Naive B cell (primary cell): ENCODE measurements at regions not wholly inside any gene's neighbourhood (a gene's known extent, or its start where the extent isn't known, plus 50 kb on each side); places are given as distances from the start of the nearest gene placed in this dataset.

Experiments
- ATAC-seq, 2 donors: fragments of 150-1000 bp; cut with Tn5 transposase; 2 replicates each; pipeline ENCODE4 v1.10.0; 2021; ENCODE audit warnings: low read depth in 2 of 2, mild to moderate bottlenecking in 2 of 2, moderate library complexity in 2 of 2
- DNase-seq: peaks from one replicate; pipeline ENCODE4 v3.0.0; 2022
- H3K27ac Mint-ChIP-seq, 6 donors: one replicate each; pipeline ENCODE4 v1.8.0; 2020 to 2022; ENCODE audit warnings: mild to moderate bottlenecking in 6 of 6, mixed read lengths in 6 of 6, moderate library complexity in 5 of 6, inconsistent platforms in 2 of 6
- H3K27me3 Mint-ChIP-seq, 3 donors: one replicate each; pipeline ENCODE4 v1.8.0; 2021 to 2022; ENCODE audit warnings: mixed read lengths in 3 of 3, mild to moderate bottlenecking in 1 of 3
- H3K36me3 Mint-ChIP-seq, 2 donors: one replicate each; pipeline ENCODE4 v1.8.0; 2020 to 2022; ENCODE audit warnings: mixed read lengths in 2 of 2, inconsistent platforms in 1 of 2, mild to moderate bottlenecking in 1 of 2
- H3K4me1 Mint-ChIP-seq, 3 donors: one replicate each; pipeline ENCODE4 v1.8.0; 2020 to 2022; ENCODE audit warnings: mixed read lengths in 3 of 3, inconsistent platforms in 1 of 3, mild to moderate bottlenecking in 1 of 3, moderate library complexity in 1 of 3
- H3K4me3 Mint-ChIP-seq, 8 donors: one replicate each; pipeline ENCODE4 v1.8.0; 2020 to 2022; ENCODE audit warnings: mild to moderate bottlenecking in 8 of 8, mixed read lengths in 8 of 8, moderate library complexity in 8 of 8, inconsistent platforms in 2 of 8
- H3K9me3 Mint-ChIP-seq, 7 donors: one replicate each; pipeline ENCODE4 v1.8.0; 2020 to 2022; ENCODE audit warnings: mixed read lengths in 7 of 7, mild to moderate bottlenecking in 5 of 7, inconsistent platforms in 2 of 7, moderate library complexity in 1 of 7

DNA sequence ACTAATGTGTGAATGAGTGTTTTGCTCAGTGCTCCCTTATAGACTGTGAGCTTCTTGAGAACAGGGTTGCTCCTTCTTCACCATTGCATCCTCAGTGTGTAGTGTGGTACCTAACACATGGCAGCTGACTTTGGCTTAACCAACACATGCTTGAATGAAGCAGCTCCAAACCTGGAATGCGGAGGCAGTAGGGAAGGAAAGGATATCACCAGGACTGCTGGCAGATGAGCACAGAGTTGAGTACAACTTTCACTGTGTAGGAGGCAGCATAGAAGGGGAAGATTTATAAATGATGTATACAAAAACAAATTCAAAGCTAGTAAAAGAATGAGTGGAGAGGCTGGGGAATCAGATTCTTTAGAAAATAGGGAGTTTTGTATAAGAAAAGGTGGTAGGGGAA lies 174.3 kb downstream of the SLIT2 start:
- H3K27me3 Mint-ChIP-seq: peaks cover 0 to 27% (median 18%) of the 10 kb centered on the region in 3 donors
- no peaks in the 10 kb centered on the region for H3K9me3 Mint-ChIP-seq
- ATAC-seq (no peak), DNase-seq (no peak)
- H3K36me3 Mint-ChIP-seq: no peaks in the 10 kb centered on the region
- H3K27ac Mint-ChIP-seq: no peak overlapping the region
- no peak overlapping the region for H3K4me3 Mint-ChIP-seq
- no peaks in the 10 kb centered on the region for H3K4me1 Mint-ChIP-seq

DNA sequence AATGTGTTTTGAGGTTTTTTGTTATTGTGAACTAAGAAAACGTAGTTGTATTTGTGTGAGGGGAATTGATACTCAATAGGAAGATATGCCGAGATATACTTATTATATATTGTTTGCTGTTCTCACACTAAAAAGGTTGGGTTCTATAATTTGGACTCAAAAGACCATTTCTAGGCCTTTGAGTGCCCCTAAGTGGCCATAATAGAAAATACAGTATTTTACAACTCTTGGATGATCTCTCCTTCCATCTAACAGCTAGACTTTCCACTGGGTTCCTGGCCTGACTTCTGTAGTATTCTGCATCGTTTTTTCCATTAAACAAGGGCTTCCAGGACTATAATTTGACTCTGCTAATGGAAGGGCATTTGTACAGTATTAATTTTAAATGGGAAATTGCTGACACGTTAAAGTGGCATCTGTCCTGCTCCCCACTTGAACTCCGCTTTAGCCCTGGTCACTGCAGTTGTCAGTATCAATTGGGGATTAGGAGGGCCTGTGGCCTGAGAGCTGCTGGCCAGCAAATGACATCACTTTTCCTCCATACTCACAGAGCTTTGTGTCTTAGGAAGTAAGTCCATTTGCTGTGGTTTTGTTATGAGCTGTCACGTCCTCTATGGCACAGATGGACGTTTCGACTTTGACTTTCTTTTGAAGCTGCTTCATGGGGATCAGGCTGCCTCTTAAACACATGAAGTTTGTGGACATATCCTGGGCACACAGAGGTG lies 176.9 kb downstream of the SLIT2 start:
- Mint-ChIP-seq H3K9me3 (peaks cover 0 to 2% (median 0%) of the 10 kb centered on the region in 7 donors), H3K4me1 (no peaks in the 10 kb centered on the region), H3K27me3 (peaks cover 0 to 25% (median 20%) of the 10 kb centered on the region in 3 donors), H3K36me3 (no peaks in the 10 kb centered on the region), H3K27ac (no peak overlapping the region), H3K4me3 (no peak overlapping the region)
- ATAC-seq (no peak), DNase-seq (no peak)

DNA sequence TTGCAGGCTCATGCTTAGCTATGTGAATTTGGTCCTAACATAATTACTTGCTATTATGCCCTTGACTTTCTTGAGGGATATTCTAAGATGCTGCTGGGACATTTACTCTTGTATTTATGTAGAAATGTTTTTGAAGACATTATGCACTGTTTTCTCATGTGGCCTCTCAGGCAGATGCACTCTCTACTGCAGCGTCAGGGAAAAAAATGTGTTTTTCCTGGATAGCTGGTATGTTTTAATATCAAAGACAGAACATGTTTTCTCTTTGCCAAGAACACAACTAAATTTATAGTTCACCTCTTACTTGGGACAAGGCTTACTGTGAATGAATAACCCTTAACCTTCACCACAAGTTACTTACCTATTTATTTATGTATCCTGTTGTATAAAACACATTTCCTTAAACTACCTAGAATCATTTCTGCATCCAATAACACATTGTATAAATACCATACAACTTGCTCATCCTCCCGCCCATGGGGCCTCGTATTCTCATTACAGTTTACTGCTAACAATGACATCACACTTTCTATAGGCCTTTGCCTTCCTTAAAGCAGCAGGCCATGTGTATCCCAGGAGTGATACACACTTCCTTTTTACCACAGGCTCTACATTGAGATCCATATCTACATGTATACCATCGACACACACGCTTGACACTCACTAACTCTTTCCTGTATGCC lies 178.7 kb downstream of the SLIT2 start:
- DNase-seq: no peak
- no peak overlapping the region for H3K4me3 Mint-ChIP-seq
- peaks cover 0 to 4% (median 0%) of the 10 kb centered on the region in 7 donors for H3K9me3 Mint-ChIP-seq
- H3K27me3 Mint-ChIP-seq: peaks cover 0 to 33% (median 20%) of the 10 kb centered on the region in 3 donors
- no peak for ATAC-seq
- no peak overlapping the region for H3K27ac Mint-ChIP-seq
- H3K36me3 Mint-ChIP-seq: no peaks in the 10 kb centered on the region
- no peaks in the 10 kb centered on the region for H3K4me1 Mint-ChIP-seq

DNA sequence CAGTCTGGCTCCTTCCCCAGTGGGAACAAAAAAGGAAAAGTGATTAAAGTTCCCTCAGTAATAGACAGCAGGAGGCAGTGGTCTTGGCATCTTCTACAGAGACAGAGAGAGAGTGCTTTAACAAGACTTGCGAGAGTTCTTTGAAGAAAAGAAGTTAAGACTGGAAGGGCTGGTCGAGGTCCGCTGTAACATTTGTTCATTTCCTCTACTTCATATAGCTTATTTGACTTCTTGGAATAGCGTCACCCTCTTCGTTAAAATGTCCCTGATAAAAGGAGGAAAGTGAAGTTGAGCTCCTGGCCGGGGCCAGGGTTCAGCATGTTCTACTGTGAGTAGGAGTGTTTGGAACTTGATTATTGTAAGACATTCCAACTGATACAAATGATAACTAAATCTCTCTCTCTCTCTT lies 179.8 kb downstream of the SLIT2 start:
- H3K9me3 Mint-ChIP-seq: peaks cover 0 to 4% (median 0%) of the 10 kb centered on the region in 7 donors
- ATAC-seq: no peak
- DNase-seq: no peak
- peaks cover 0 to 24% (median 12%) of the 10 kb centered on the region in 3 donors for H3K27me3 Mint-ChIP-seq
- peak overlapping the region in 1 of 6 donors; percentile 44 for H3K27ac Mint-ChIP-seq
- no peaks in the 10 kb centered on the region for H3K4me1 Mint-ChIP-seq
- no peaks in the 10 kb centered on the region for H3K36me3 Mint-ChIP-seq
- H3K4me3 Mint-ChIP-seq: no peak overlapping the region

DNA sequence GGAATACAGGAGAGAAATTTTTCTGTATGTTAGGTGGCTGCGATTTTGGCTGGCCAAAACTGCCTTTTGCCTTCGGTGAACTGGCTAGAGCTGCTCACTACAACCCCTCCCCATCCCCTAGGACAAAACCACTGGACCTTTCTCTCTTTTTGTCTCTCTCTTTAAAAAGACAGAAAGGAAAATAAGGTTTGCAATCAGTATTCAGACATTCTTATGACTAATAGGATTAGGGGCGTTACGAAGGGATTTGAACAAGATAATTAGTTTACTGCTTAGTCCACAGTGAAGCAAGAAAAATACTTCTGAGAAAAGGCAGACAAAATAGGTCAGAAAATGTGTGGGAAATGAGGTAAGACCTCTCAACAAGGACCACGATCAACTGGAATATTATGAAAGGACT lies 180.4 kb downstream of the SLIT2 start:
- DNase-seq (no peak), ATAC-seq (no peak)
- Mint-ChIP-seq H3K4me1 (no peaks in the 10 kb centered on the region), H3K27me3 (peaks cover 0 to 23% (median 12%) of the 10 kb centered on the region in 3 donors), H3K27ac (no peak overlapping the region), H3K9me3 (peaks cover 0 to 4% (median 0%) of the 10 kb centered on the region in 7 donors), H3K36me3 (no peaks in the 10 kb centered on the region), H3K4me3 (no peak overlapping the region)

DNA sequence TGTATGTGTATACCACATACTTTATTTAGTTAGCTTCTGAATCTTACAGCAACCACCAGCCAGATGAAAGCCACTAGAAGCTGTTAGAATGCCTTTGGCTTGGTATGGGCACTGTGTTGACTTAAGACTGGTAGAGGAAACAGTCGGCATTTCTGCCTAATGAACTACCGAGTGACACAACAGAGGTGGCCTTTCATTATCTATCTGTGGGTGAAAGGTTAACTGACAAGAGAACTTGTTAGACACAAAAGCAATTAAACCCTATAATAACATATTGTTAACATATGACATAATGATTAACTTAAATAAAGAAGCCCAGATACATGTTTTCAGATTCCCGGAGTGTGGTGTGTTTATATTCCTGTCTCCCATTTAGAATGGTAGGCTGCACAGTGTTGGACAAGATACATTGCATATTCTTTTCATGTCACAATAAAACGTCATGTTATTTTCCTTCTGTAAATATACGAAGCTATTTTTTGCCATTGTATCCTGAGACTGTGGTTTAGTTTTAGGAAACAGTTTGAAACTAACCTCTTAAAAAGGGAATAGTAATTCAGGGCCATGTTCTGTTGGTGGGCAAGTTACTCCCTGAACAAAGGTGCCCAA lies 181.5 kb downstream of the SLIT2 start:
- H3K4me3 Mint-ChIP-seq: no peak overlapping the region
- H3K9me3 Mint-ChIP-seq: peaks cover 0 to 4% (median 0%) of the 10 kb centered on the region in 7 donors
- no peak for ATAC-seq
- H3K4me1 Mint-ChIP-seq: no peaks in the 10 kb centered on the region
- no peaks in the 10 kb centered on the region for H3K36me3 Mint-ChIP-seq
- H3K27ac Mint-ChIP-seq: no peak overlapping the region
- H3K27me3 Mint-ChIP-seq: peaks cover 0 to 16% (median 4%) of the 10 kb centered on the region in 3 donors
- no peak for DNase-seq

DNA sequence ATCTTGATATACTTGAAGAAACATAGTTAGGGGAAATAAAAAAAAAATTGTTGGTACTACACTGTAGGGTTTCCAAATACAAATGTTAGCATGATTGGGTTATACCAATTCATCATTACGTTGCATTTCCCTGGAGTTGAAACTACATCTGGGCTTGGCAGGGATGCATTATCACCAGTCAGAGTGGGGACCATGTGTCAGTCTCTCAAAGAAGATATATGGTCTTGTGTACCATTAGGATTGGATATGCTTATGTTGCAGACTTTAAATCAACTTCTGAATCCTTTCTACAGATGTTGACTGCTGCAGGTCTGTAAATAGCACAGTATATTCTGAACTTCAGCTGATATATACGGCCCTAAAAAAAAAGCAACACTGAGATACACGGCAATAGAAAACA lies 188.5 kb downstream of the SLIT2 start:
- H3K27me3 Mint-ChIP-seq: no peaks in the 10 kb centered on the region

DNA sequence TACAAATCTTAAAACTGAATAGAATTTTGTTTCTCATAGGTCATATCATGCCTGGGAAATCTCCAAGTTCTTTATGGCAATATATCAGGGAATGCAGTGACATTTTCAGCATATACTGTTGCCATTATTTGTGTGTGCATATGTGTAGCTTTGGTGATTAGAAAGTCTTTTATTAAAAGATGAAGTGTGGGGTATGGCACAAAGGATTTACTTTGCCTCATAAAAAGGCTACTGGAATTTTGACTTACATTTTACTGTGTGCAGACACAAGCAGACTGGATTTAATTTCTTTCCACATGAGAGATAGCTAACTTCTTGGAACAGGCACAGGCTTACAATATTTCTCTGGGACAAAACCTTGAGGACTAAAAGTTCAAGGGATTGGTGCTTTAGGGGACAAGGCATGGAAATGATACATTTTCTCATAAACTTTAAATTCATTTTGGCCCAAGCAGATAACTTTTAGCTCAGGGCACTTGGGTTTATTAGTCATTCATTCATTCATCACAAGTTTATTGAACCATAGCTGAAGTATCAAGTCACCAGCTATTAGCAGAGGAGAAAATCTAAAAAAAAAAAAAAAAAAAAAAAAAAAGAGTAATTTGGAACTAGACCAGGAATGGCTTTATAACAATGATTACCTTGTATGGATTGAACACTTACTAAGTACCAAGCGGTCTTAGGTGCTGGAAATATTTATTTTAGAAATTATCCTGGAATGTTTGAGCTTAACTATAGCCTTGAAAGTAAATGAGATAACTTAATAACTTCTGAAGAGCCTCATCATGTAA lies 191.5 kb downstream of the SLIT2 start:
- no peak overlapping the region for H3K27ac Mint-ChIP-seq
- no peaks in the 10 kb centered on the region for H3K27me3 Mint-ChIP-seq
- peaks cover 0 to 4% (median 0%) of the 10 kb centered on the region in 7 donors for H3K9me3 Mint-ChIP-seq
- ATAC-seq (no peak), DNase-seq (no peak)
- no peaks in the 10 kb centered on the region for H3K4me1 Mint-ChIP-seq
- H3K36me3 Mint-ChIP-seq: peaks cover 0 to 5% of the 10 kb centered on the region in 2 donors
- H3K4me3 Mint-ChIP-seq: no peak overlapping the region

More for the DNA sequence above, 188.5 kb downstream of the SLIT2 start:
- peaks cover 0 to 5% of the 10 kb centered on the region in 2 donors for H3K36me3 Mint-ChIP-seq
- peaks cover 0 to 4% (median 0%) of the 10 kb centered on the region in 7 donors for H3K9me3 Mint-ChIP-seq
- ATAC-seq: no peak
- DNase-seq: no peak
- no peaks in the 10 kb centered on the region for H3K4me1 Mint-ChIP-seq
- H3K4me3 Mint-ChIP-seq: no peak overlapping the region
- H3K27ac Mint-ChIP-seq: no peak overlapping the region

DNA sequence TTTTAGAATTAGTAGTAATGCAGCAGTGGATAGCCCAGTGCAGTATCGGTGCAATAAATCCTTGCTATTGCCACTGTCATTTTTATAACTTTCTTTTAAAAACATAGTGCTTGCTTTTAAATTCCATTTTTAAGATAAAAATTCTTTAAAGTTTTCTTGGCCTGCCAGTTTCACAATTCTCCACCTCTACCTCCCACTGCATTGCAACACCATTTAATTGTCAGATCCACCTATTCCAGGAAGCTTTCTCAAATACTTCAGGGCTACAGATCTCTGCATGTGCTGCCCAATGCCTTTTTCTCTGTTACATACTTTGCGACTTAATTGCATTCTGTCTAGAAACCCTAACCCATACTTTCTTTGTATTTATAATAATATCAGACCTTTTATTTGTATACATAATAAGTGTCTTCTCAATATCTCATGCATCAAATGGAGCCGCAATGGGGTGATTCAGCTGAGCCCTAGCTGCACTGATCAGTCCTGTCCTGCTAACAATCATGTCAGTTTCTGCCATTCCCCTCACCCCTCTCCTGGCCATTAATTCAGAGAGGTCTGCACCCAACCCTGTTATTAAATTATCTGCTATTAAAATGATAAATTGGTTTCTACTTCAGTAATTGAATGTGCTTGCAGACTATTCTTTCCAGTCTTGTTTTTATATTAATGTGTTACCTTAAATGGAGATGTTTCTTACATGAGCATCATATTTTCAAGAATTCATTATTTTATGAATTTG lies 193.1 kb downstream of the SLIT2 start:
- Mint-ChIP-seq H3K4me3 (no peak overlapping the region), H3K4me1 (no peaks in the 10 kb centered on the region), H3K9me3 (no peaks in the 10 kb centered on the region), H3K36me3 (no peaks in the 10 kb centered on the region), H3K27ac (no peak overlapping the region), H3K27me3 (no peaks in the 10 kb centered on the region)
- ATAC-seq: no peak
- DNase-seq: no peak

DNA sequence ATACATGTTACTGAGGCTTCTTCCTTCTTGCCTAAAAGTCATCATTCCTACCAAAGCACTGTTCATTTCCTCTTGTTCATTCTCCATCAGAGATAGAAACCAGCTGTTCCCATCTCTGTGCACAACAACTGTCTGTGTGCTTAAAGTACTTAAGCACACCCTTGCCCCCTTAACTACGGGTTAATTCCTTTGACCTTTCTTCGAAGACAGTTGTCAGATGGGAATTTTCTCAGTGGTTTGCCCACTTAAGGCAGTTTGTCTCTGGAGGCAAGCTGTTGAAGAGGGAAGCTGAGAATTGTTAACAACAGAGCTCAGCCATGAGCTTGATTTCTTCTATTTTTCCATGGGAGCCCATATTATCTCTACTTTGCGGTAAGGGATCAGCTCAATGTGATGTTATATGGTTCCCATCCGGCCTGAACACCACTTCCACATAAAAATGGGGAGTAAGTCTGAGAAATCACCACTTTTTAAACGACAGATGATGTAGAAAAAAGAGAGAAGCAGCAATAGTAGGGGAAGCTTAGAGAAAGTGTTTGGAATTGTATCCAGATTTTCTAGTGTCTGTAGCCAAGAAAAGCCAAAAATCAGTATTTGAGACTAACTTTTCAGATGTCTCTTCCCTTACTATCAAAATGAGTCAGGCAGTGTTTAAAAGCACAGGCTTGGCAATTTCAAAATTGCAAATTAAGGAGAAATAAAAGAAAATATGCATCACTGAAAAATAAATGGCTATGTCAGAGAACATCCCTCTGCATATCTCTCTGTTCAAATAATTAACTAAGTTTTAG lies 194.4 kb downstream of the SLIT2 start:
- no peaks in the 10 kb centered on the region for H3K4me1 Mint-ChIP-seq
- no peaks in the 10 kb centered on the region for H3K27me3 Mint-ChIP-seq
- no peaks in the 10 kb centered on the region for H3K36me3 Mint-ChIP-seq
- DNase-seq (no peak), ATAC-seq (no peak)
- H3K4me3 Mint-ChIP-seq: no peak overlapping the region
- H3K27ac Mint-ChIP-seq: no peak overlapping the region
- H3K9me3 Mint-ChIP-seq: no peaks in the 10 kb centered on the region

DNA sequence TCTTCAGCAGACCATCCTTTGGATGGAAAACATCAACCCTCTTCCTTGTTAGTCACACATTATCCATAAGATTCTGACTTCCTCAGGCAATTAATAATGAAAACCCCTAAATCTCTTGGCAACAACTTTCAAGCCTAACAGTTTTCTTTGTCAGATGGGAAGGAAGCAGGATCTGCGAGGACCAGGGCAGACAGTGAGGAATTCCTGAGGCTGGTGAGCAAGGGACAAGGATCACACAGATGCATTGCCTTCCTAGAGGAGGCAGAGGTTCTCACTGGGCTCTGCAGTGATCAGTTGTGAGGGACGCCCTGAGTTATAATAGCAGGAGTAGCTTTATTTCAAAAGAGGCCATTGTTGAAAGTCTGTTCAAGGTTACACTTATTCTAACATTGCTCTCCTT lies 195.4 kb downstream of the SLIT2 start:
- no peaks in the 10 kb centered on the region for H3K9me3 Mint-ChIP-seq
- H3K36me3 Mint-ChIP-seq: no peaks in the 10 kb centered on the region
- H3K4me1 Mint-ChIP-seq: no peaks in the 10 kb centered on the region
- H3K27ac Mint-ChIP-seq: no peak overlapping the region
- H3K27me3 Mint-ChIP-seq: no peaks in the 10 kb centered on the region
- no peak overlapping the region for H3K4me3 Mint-ChIP-seq
- ATAC-seq (no peak), DNase-seq (no peak)

DNA sequence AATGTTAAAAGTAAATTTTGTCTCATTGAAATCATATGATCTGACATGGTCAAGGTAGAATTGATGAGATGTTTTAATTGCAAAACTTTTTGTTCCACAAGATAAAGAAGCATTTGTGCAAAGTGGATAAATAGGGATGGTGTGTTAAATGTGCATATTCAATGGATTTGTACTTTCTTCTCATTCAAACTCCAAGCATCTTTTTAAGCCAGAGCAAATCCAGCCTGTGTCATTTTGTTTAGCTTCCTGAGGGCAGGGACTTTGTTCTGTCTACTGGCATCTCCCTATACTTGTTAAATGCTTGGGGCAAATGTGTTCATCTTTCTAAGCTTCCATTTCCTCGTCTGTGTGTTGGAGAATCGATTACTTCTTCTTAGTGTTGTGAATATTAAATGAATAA lies 200.3 kb downstream of the SLIT2 start:
- no peak overlapping the region for H3K27ac Mint-ChIP-seq
- no peaks in the 10 kb centered on the region for H3K9me3 Mint-ChIP-seq
- no peaks in the 10 kb centered on the region for H3K36me3 Mint-ChIP-seq
- ATAC-seq (no peak), DNase-seq (no peak)
- H3K27me3 Mint-ChIP-seq: no peaks in the 10 kb centered on the region
- H3K4me3 Mint-ChIP-seq: no peak overlapping the region
- no peaks in the 10 kb centered on the region for H3K4me1 Mint-ChIP-seq
